ENCODE measurements at regions not wholly inside any gene's neighbourhood (a gene's known extent, or its start where the extent isn't known, plus 50 kb on each side); places are given as distances from the start of the nearest gene placed in this dataset.

DNA sequence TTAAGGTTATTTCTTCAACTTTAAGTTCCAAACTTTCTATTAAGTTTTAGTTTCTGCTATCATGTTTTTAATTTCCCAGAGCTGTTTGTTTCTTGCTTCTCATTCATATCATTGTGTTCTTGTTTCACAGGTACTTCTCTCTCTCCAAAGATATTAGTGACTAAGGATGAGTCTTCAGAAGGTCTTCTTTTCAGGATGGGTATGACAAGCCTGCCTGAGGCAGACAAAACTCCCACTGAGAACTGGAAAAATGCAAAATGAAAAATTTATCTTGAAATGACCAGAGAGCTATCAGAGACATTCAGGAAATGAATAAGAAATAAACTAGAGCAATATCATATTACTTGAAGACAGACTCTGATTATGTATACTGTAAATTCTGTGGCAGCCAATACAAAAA, 110.8 kb upstream of the EGFR start:
- no peak for DNase-seq
- Histone ChIP-seq H3K4me3 (replicated peaks in 1 of 3) (no peak overlapping the region), H3K9me3 (no peaks in the 10 kb centered on the region), H3K4me1 (no peaks in the 10 kb centered on the region), H3K36me3 (no peaks in the 10 kb centered on the region), H3K27ac (no peak overlapping the region), H3K27me3 (no peaks in the 10 kb centered on the region)
- TF ChIP-seq POLR2A (IDR thresholded peaks at IDR 0.05): no peak
- TF ChIP-seq, protein P1, sequence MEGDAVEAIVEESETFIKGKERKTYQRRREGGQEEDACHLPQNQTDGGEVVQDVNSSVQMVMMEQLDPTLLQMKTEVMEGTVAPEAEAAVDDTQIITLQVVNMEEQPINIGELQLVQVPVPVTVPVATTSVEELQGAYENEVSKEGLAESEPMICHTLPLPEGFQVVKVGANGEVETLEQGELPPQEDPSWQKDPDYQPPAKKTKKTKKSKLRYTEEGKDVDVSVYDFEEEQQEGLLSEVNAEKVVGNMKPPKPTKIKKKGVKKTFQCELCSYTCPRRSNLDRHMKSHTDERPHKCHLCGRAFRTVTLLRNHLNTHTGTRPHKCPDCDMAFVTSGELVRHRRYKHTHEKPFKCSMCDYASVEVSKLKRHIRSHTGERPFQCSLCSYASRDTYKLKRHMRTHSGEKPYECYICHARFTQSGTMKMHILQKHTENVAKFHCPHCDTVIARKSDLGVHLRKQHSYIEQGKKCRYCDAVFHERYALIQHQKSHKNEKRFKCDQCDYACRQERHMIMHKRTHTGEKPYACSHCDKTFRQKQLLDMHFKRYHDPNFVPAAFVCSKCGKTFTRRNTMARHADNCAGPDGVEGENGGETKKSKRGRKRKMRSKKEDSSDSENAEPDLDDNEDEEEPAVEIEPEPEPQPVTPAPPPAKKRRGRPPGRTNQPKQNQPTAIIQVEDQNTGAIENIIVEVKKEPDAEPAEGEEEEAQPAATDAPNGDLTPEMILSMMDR (IDR thresholded peaks at IDR 0.05): no peak
- intact Hi-C loops (cut with DNase I): no loop called here

GRCh38 chr7:54908760-54909438, 109.9 kb upstream of the EGFR start:
- WGBS, 2 donors: 92 to 98% methylated on average over 2 of the region's 2 CpGs
- H3K9me3 ChIP-seq: no peaks in the 10 kb centered on the region
- H3K27ac ChIP-seq: no peak overlapping the region
- no peak for TF ChIP-seq POLR2A (IDR thresholded peaks at IDR 0.05)
- TF ChIP-seq, protein P1 (IDR thresholded peaks at IDR 0.05): no peak
- H3K4me3 ChIP-seq (replicated peaks in 1 of 3): no peak overlapping the region
- no peaks in the 10 kb centered on the region for H3K4me1 ChIP-seq
- DNase-seq: no peak
- no peaks in the 10 kb centered on the region for H3K36me3 ChIP-seq
- no peaks in the 10 kb centered on the region for H3K27me3 ChIP-seq
- intact Hi-C loops (cut with DNase I): no loop called here

- Histone ChIP-seq H3K4me1 (no peaks in the 10 kb centered on the region), H3K27ac (no peak overlapping the region), H3K9me3 (no peaks in the 10 kb centered on the region), H3K27me3 (no peaks in the 10 kb centered on the region), H3K4me3 (replicated peaks in 1 of 3) (no peak overlapping the region), H3K36me3 (no peaks in the 10 kb centered on the region)
- WGBS, 2 donors: 84 to 90% methylated on average over 8 of the region's 8 CpGs
- TF ChIP-seq POLR2A (IDR thresholded peaks at IDR 0.05): no peak
- TF ChIP-seq, protein P1 (IDR thresholded peaks at IDR 0.05): no peak
- intact Hi-C loops (cut with DNase I): no loop called here
- DNase-seq: no peak
These were observed 102.8 kb upstream of the EGFR start for GRCh38 chr7:54915870-54916598.

DNA sequence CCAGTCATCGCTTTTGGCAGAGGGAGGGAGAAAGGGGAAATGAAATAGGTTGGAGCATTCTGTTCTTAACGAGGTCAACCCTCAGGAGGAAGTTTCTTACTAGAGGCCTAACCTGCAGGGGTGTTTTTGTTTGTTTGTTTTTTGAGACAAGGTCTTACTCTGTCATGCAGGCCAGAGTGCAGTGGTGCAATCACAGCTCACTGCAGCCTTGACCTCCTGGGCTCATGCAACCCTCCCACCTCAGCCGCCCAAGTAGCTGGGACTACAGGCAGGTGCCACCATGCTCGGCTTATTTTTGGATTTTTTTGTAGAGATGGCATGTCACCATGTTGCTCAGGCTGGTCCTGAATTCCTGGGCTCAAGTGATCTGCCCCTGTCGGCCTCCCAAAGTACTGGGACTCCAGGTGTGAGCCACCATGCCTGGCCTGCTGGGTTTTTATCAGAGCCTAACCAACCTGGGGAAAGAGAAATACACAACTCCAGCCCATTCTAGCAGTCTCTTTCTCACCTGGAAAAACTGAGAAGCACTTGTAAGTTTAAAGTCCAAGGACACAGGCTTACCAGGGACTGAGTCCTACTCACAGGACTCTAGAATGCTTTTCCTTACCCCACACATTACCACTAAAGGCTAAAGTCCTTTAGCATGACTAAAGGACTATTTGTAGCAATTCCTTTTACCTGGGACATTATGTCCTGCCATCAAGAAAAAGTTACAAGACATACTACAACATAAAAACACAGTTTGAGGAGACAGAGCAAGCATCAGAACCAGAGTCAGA, 101.0 kb upstream of the EGFR start:
- Histone ChIP-seq H3K4me1 (no peaks in the 10 kb centered on the region), H3K27ac (no peak overlapping the region), H3K9me3 (no peaks in the 10 kb centered on the region), H3K27me3 (no peaks in the 10 kb centered on the region), H3K36me3 (no peaks in the 10 kb centered on the region), H3K4me3 (replicated peaks in 1 of 3) (no peak overlapping the region)
- TF ChIP-seq, protein P1 (IDR thresholded peaks at IDR 0.05): no peak
- TF ChIP-seq POLR2A (IDR thresholded peaks at IDR 0.05): no peak
- no peak for DNase-seq
- 87 to 88% methylated on average over 5 of the region's 5 CpGs for WGBS, 2 donors
- intact Hi-C loops (cut with DNase I): no loop called here

DNA sequence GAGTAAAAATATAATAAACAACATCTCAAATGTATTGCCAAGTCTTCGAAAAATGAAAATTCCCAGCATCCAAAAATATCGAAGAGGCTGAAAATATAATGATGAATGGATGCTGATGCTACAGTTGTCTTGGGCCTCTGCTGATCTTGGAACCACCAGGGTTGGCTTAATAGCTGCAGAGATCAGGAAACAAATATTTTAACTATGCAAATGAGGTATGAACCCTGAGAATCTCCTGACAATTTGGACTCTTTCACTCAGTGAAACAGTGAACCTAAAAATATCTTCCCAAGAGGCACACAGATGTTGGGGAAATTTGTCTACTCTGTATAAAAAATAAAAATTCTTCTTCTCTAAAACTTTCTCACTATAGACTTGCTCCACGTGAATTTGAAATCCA, 97.7 kb upstream of the EGFR start:
- Histone ChIP-seq H3K4me3 (replicated peaks in 1 of 3) (no peak overlapping the region), H3K27ac (no peak overlapping the region), H3K9me3 (no peaks in the 10 kb centered on the region), H3K27me3 (no peaks in the 10 kb centered on the region), H3K36me3 (no peaks in the 10 kb centered on the region), H3K4me1 (no peaks in the 10 kb centered on the region)
- intact Hi-C loops (cut with DNase I): no loop called here
- no peak for TF ChIP-seq POLR2A (IDR thresholded peaks at IDR 0.05)
- TF ChIP-seq, protein P1 (IDR thresholded peaks at IDR 0.05): no peak
- WGBS, 2 donors: 68 to 72% methylated on average over 3 of the region's 3 CpGs
- no peak for DNase-seq
